Keratinocyte (primary cell): ENCODE measurements at regions not wholly inside any gene's neighbourhood (a gene's known extent, or its start where the extent isn't known, plus 50 kb on each side); places are given as distances from the start of the nearest gene placed in this dataset.
"Not testable (repeated sequence)": the region's sequence is repeated elsewhere in the genome, so short reads cannot be mapped to it uniquely, and the experiment has no call there.

Experiments used
- DNase-seq: peaks from one replicate; pipeline ENCODE4 v3.0.0-alpha.2; 2011; ENCODE audit warnings: low read depth, missing footprints, low spot score
- FAIRE-seq: peaks from 2 replicates; lab custom pipeline; 2011; peaks lifted over from hg19 to GRCh38; lab: Jason Lieb, UNC
- H2AFZ ChIP-seq: 2 replicates; pipeline ENCODE4 v1.6.0; 2012; ENCODE audit warnings: low read length, control low read depth, inconsistent platforms; ENCODE audit not compliant: control insufficient read depth
- H3K27ac ChIP-seq: 2 replicates; pipeline ENCODE4 v1.5.1; 2011; ENCODE audit warnings: low read length; ENCODE audit not compliant: control insufficient read depth, insufficient read depth
- H3K27me3 ChIP-seq: 3 replicates; pipeline ENCODE4 v1.6.0; 2011; ENCODE audit warnings: low read length; ENCODE audit not compliant: control insufficient read depth, insufficient read depth; ENCODE audit errors: extremely low read depth
- H3K36me3 ChIP-seq, 2 experiments: 2 replicates in 1 of 2; 3 replicates in 1 of 2; pipeline ENCODE4 v1.5.1; 2011; ENCODE audit warnings: low read length in 2 of 2, mild to moderate bottlenecking in 1 of 2; ENCODE audit not compliant: control insufficient read depth in 2 of 2, insufficient read depth in 2 of 2; ENCODE audit errors: extremely low read depth in 1 of 2
- H3K4me1 ChIP-seq: 3 replicates; pipeline ENCODE4 v1.5.1; 2011; ENCODE audit warnings: low read length; ENCODE audit not compliant: control insufficient read depth, insufficient read depth; ENCODE audit errors: extremely low read depth
- H3K4me2 ChIP-seq: 3 replicates; pipeline ENCODE4 v1.6.0; 2011; ENCODE audit warnings: low read depth, low read length; ENCODE audit not compliant: control insufficient read depth, insufficient read depth; ENCODE audit errors: extremely low read depth
- H3K4me3 ChIP-seq, 3 experiments: fragments of 200-600 bp in 1 of 3; sonication (generic) in 1 of 3; 2 replicates in 2 of 3; 3 replicates in 1 of 3; pipeline ENCODE4 v1.5.1; 2011 to 2016; ENCODE audit warnings: low read length in 3 of 3, mild to moderate bottlenecking in 3 of 3, control low read depth in 2 of 3, inconsistent platforms in 1 of 3, low read depth in 1 of 3, mixed read lengths in 1 of 3, mixed run types in 1 of 3, moderate library complexity in 1 of 3; ENCODE audit not compliant: control insufficient read depth in 2 of 3, insufficient read depth in 2 of 3; ENCODE audit errors: extremely low read depth in 1 of 3
- H3K79me2 ChIP-seq: 2 replicates; pipeline ENCODE4 v1.6.0; 2012; ENCODE audit warnings: low read length; ENCODE audit not compliant: control insufficient read depth, insufficient read depth
- H3K9ac ChIP-seq: 3 replicates; pipeline ENCODE4 v1.6.0; 2011; ENCODE audit warnings: low read length; ENCODE audit not compliant: control insufficient read depth, insufficient read depth; ENCODE audit errors: extremely low read depth
- H3K9me1 ChIP-seq: 3 replicates; pipeline ENCODE4 v1.6.0; 2011; ENCODE audit warnings: low read length; ENCODE audit not compliant: control insufficient read depth, insufficient read depth; ENCODE audit errors: extremely low read depth
- H3K9me3 ChIP-seq: 2 replicates; pipeline ENCODE4 v1.5.1; 2012; ENCODE audit warnings: low read depth, low read length; ENCODE audit not compliant: control insufficient read depth
- H4K20me1 ChIP-seq: 3 replicates; pipeline ENCODE4 v1.6.0; 2011; ENCODE audit warnings: low read length; ENCODE audit not compliant: control insufficient read depth, insufficient read depth; ENCODE audit errors: extremely low read depth
- EZH2 ChIP-seq: IDR thresholded peaks from one replicate; pipeline ENCODE4 v1.6.1; 2012; ENCODE audit warnings: inconsistent platforms, mild to moderate bottlenecking, low read length, moderate library complexity
- dilution Hi-C: fragments of 300-500 bp; cut with MboI; formaldehyde crosslinking; loops from one replicate; pipeline ENCODE4 v1.7.0; 2020; ENCODE audit warnings: low sequenced_read_pairs; ENCODE audit not compliant: extremely low pct_ligation_motif_present
- TF ChIP-seq, protein P1 (sequence below), 3 experiments: IDR thresholded peaks in 1 of 3; conservative IDR thresholded peaks in 1 of 3; optimal IDR thresholded peaks in 1 of 3; 2 replicates in 2 of 3; 3 replicates in 1 of 3; pipeline versions ENCODE3 to v1.5.1; 2011; ENCODE audit warnings: low read length in 3 of 3, mild to moderate bottlenecking in 3 of 3, moderate library complexity in 2 of 3, control low read depth in 1 of 3, inconsistent platforms in 1 of 3; ENCODE audit not compliant: insufficient read depth in 2 of 3; ENCODE audit errors: extremely low read depth in 1 of 3

DNA sequence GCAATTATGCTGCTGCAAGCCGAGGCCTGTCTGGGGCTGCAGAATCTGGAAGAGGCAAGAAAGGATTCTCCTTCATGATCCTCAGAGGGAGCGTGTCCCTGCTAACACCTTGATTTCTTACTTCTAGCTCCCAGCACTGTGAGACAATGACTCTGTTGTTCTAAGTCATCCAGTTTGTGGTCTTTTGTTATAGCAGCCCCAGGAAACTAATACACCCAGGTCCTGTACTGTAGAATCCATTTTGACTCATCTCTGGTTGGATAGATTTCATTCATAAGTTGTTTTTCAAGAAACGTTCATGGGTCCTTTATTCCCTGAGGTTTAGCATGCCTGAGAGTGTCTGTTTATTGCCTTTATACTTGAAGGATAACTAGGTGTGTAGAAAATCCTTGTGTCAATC, 112.7 kb downstream of the TMEM17 start:
- FAIRE-seq = no peak
- dilution Hi-C loops = no loop called here
- TF ChIP-seq, protein P1, sequence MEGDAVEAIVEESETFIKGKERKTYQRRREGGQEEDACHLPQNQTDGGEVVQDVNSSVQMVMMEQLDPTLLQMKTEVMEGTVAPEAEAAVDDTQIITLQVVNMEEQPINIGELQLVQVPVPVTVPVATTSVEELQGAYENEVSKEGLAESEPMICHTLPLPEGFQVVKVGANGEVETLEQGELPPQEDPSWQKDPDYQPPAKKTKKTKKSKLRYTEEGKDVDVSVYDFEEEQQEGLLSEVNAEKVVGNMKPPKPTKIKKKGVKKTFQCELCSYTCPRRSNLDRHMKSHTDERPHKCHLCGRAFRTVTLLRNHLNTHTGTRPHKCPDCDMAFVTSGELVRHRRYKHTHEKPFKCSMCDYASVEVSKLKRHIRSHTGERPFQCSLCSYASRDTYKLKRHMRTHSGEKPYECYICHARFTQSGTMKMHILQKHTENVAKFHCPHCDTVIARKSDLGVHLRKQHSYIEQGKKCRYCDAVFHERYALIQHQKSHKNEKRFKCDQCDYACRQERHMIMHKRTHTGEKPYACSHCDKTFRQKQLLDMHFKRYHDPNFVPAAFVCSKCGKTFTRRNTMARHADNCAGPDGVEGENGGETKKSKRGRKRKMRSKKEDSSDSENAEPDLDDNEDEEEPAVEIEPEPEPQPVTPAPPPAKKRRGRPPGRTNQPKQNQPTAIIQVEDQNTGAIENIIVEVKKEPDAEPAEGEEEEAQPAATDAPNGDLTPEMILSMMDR (optimal IDR thresholded peaks at IDR 0.05 in 1 of 3, IDR thresholded peaks at IDR 0.05 in 1 of 3, conservative IDR thresholded peaks at IDR 0.05 in 1 of 3; ENCODE audit: extremely low read depth in 1 of 3, insufficient read depth in 2 of 3, low read length in 3 of 3) = no peak
- TF ChIP-seq EZH2 = no peak

GRCh38 chr2:62391696-62392095, 114.3 kb downstream of the TMEM17 start:
- no peaks in the 10 kb centered on the region for H4K20me1 ChIP-seq
- H3K27ac ChIP-seq = no peak overlapping the region
- no peaks in the 10 kb centered on the region for H3K9me3 ChIP-seq
- H3K36me3 ChIP-seq = no peaks in the 10 kb centered on the region
- dilution Hi-C loops = no loop called here
- no peak overlapping the region for H3K4me3 ChIP-seq
- FAIRE-seq (no peak), DNase-seq (no peak)
- no peaks in the 10 kb centered on the region for H3K79me2 ChIP-seq
- no peak overlapping the region for H3K9ac ChIP-seq
- no peaks in the 10 kb centered on the region for H3K9me1 ChIP-seq
- TF ChIP-seq, protein P1 (optimal IDR thresholded peaks at IDR 0.05 in 1 of 3, IDR thresholded peaks at IDR 0.05 in 1 of 3, conservative IDR thresholded peaks at IDR 0.05 in 1 of 3; ENCODE audit: extremely low read depth in 1 of 3, insufficient read depth in 2 of 3, low read length in 3 of 3) = no peak
- TF ChIP-seq EZH2 = no peak
- no peak overlapping the region for H2AFZ ChIP-seq
- H3K4me2 ChIP-seq = no peak overlapping the region
- H3K27me3 ChIP-seq = no peaks in the 10 kb centered on the region
- H3K4me1 ChIP-seq = no peaks in the 10 kb centered on the region

More for the DNA sequence above, 112.7 kb downstream of the TMEM17 start:
- Histone ChIP-seq H3K4me3 (no peak overlapping the region), H3K9me3 (no peaks in the 10 kb centered on the region), H3K27me3 (no peaks in the 10 kb centered on the region), H3K9ac (no peak overlapping the region), H4K20me1 (no peaks in the 10 kb centered on the region), H3K4me2 (no peak overlapping the region), H3K4me1 (no peaks in the 10 kb centered on the region), H3K36me3 (no peaks in the 10 kb centered on the region), H3K27ac (no peak overlapping the region), H2AFZ (no peak overlapping the region), H3K79me2 (no peaks in the 10 kb centered on the region), H3K9me1 (no peaks in the 10 kb centered on the region)
- DNase-seq = no peak

DNA sequence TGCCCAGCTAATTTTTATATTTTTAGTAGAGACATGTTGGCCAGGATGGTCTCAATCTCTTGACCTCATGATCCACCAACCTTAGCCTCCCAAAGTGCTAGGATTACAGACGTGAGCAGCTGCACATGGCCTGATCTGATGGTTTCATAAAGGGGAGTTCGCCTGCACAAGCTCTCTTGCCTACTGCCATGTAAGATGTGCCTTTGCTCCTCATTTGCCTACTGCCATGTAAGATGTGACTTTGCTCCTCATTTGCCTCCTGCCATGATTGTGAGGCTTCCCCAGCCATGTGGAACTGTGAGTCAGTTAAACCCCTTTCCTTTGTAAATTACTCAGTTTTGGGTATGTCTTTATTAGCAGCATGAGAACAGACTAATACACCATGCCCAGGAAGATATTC, 119.6 kb downstream of the TMEM17 start:
- H3K27me3 ChIP-seq, H3K79me2 ChIP-seq, H3K9ac ChIP-seq, H3K27ac ChIP-seq, H3K4me2 ChIP-seq, H3K36me3 ChIP-seq, H4K20me1 ChIP-seq, FAIRE-seq, dilution Hi-C loops, H3K4me3 ChIP-seq, H3K9me3 ChIP-seq, H3K4me1 ChIP-seq, H3K9me1 ChIP-seq, H2AFZ ChIP-seq, DNase-seq: not testable (repeated sequence)
